GM18502 (cell line): ENCODE measurements at regions not wholly inside any gene's neighbourhood (a gene's known extent, or its start where the extent isn't known, plus 50 kb on each side); places are given as distances from the start of the nearest gene placed in this dataset.

ENCODE experiments used
- ATAC-seq: cut with Tn5 transposase; IDR thresholded peaks from one replicate; pipeline ENCODE4 v1.9.1; 2021; ENCODE audit warnings: mild to moderate bottlenecking; ENCODE audit not compliant: unreplicated experiment, poor library complexity

GRCh38 chr6:40340957-40341356 is 246.2 kb downstream of the LRFN2 start:
- no peak for ATAC-seq

DNA sequence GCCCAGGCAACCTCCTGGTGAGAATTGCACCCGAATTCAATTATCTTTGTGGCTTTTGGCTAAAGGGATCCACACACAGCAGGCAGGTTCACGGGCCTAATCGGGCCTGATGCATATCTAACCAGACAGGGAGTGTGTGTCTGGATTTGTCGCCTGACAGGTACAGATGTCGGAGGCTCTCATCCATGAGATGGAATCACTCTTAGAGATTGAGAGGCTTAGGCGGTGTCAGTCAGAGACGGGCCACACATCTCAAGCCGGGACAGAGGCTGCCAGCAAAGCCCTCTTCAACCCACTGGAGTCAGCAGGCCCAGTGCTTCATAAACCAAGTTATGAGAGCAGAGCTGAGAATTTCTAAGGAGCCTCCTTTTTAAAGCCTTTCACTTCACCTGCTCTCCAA is 247.0 kb downstream of the LRFN2 start:
- no peak for ATAC-seq

DNA sequence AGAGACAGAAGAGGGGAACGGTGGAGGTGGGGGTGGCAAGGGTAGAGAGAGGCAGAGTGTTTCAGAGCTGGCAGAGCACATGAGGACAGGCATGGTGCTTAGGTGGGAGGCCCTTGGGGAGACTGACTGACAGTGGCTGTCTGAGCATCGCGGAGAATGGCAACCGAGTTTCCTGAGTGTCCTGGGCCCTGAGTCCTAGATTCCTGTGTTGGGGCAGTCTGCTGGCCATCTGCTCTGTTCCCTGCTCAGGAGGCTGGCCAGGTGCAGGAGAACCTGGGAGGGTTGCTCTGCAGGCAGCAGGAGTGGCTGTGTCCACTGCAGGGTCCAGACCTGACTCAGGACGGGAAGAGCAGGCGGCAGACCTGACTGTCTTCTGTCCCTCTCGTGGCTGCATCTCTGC is 248.9 kb downstream of the LRFN2 start:
- no peak for ATAC-seq

- no peak for ATAC-seq
Measured at GRCh38 chr6:40336940-40337760, 250.0 kb downstream of the LRFN2 start.

DNA sequence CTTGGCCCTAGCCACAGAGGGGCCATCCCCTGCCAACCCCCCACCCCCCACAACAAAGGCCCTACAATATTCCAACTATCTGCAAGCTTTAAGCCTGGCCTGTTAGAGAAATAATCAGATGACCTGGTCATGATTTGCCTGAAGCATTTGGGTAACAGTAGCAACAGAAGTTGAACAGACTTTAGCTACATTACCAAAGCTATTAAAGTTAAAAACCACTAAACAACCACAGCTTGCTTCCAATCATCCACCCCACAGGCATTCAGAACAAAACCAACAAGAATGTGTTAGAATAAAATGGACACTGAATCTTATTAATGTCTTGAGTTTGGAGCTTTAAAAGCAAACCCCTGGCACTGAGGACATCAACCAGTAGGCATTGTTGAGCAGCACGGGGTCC is 250.9 kb downstream of the LRFN2 start:
- no peak for ATAC-seq

DNA sequence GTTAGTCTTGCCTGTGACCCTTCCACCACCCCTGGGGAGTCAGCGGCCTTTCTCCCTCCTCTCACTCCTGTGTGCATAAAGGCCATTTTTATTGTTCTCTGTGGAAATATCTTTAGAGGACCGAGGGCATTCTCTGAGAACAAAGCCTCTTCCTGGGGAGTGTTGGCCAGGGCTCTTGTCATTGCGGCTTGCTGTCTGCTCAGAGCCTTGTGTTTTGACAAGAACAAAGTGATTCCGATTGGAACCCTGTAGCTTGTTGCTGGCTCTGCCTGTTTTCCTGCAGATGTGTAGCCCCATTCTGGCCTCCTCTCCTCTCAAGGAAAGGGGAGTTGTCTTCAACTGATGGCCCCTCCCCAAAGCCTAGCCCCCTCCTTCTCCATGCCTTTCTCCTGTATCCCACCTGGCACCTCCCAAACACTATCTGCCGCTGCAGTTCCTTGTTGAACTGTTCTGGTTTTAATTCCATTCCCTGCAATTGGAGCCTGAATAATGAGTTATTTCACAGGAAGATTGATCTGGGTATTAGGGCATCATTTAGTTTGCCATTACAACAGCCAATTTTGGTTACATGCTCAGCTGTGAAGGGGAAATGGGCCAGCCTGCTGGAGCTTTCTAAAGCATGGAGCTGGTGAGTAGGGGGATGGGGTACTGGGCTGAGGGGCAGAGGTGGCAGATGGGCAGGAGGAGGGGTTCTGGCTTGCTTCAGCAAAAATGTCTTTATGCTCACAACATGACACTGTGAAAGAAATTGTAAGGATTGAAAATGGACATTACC is 252.5 kb downstream of the LRFN2 start:
- no peak for ATAC-seq

GRCh38 chr6:40331545-40331944 is 255.6 kb downstream of the LRFN2 start:
- no peak for ATAC-seq

DNA sequence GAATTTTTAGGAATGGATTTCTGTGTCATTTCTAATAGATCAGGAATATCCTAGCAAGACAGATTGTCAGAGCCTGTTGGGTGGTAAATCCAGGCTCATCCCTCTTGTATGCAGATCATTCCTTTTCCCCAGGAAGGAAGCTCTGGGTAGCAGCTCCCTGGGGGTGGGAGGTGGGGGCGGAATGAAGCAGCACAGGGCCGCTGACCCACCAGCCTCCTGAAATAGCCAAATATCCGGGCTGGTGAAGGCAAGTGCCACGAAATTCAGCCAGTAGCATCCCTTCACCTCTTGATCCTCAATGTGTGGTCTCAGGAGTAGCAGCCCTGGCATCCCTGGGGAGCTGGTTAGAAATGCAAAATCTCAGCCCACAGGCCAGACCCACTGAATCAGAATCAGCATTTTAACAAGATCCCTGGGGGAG is 256.9 kb downstream of the LRFN2 start:
- no peak for ATAC-seq

- no peak for ATAC-seq
Measured at GRCh38 chr6:40328986-40329545, 258.1 kb downstream of the LRFN2 start.

DNA sequence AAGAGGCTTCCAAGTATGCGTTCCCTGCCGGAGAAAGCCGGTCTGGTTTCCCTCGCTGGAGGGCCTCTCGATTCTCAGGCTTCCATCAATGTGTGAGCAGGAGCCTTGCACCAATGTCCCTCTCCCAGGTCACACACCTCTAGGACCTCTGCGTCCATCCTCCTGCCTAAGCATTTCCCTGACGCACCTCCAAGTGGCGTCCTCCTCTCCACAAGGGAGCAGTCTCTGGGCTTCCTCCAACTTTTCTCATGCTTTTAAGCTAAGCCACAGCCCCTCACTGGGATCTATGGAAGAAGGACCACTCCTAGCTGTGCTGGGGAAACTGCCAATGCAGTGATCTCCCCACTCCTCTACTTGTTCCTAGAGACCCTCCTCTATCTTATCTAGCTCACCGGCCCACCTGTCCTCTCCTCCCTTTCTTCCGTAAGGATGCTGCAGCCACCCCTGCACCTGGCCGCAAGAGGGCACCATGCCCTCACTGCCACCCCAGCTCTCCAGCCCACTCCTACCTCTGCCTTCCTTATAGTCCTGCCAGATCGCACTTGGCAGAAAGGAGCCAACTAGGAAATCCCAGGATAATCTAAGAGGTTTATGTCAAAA is 258.7 kb downstream of the LRFN2 start:
- no peak for ATAC-seq

DNA sequence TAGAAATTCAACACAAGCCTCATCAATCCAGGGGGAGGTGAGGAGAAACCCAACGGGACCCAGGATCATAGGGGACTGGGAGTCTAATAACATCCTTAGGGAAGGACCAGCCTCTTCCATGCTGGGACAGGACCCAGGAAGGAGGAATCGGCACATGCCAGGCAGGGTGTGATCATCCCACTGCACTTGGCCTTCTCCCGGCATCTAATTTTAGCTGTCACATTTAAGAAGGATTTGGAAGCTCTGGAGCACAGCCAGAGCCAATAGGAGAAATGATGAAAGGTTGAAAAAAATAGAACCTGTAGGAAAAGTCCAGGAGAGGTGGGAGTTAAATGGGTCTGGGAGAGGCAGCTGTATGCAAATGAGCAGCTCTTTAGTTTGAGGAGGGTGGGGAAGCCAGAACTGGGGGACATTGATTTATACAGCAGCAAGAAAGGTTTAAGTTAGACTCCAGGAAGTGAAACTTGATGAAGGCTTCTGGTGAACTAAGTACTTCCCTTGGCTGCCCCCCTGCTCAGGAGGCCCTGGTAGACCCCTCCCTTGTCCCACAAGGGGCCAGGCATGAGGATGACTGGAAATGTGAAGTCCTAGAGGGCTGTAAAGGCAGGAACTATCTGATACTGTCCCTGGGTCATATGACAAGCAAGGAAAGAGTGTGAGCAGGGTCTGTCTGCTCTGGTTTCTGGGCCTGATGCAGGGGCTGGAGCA is 260.3 kb downstream of the LRFN2 start:
- no peak for ATAC-seq

- no peak for ATAC-seq
Measured at GRCh38 chr6:40325791-40326190, 261.4 kb downstream of the LRFN2 start.

DNA sequence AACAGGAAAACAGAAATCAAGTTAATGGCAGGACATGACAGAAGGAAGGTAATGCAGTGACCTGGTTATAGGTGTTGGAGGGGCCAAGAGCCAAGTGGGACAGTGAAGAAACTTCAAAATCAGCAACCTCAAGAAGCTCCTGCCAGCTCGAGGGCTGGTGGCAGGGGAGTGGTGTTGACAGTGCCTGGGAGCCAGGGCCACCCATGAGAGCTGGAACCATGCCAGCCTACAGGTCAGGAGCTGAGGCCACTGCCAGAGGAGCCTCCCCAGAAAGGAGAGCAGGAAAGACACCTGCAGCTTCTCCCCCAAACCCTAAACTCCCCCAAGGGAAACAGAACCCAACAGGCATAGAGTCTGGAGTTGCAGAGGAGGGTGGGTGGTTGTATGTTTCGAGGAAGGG is 262.1 kb downstream of the LRFN2 start:
- ATAC-seq = no peak

DNA sequence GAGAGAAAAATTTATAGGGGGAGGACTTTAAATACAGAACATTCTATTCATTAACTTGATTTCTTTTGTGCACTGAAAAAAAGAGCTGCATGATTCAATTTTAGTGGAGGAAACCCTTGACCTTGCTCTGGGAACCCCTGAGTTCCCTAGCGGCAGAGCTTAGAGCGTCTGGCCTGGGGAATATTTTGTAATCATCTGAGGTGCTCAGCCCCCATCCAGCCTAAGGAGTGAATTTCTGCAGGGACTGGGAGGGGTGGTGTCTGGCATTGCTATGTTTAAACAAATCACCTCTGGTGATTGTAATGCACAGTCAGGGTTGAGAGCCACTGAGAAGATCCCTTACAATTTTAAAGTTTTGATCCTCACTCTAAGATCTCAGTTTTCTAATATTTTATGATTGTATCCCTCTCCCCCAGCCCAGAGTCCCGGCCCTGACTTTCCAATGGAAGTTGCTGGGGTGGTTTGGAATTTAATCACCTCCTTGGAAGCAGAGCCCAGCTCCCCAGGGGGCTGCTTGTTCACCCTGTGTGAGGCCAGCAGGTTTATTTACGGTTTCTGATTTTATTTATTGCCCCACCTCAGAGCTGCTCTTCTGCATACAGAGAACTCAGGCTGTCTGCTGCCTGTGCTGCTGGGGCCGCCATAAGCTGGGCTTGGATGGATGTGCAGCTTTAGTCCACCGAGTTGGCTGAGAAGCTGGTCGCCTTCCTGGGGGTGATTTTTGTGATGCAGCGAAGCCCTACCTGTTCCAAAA is 263.1 kb downstream of the LRFN2 start:
- ATAC-seq = no peak

- ATAC-seq = no peak
Measured at GRCh38 chr6:40322336-40322735, 264.8 kb downstream of the LRFN2 start.

GRCh38 chr6:40321616-40322015 is 265.5 kb downstream of the LRFN2 start:
- ATAC-seq = no peak

DNA sequence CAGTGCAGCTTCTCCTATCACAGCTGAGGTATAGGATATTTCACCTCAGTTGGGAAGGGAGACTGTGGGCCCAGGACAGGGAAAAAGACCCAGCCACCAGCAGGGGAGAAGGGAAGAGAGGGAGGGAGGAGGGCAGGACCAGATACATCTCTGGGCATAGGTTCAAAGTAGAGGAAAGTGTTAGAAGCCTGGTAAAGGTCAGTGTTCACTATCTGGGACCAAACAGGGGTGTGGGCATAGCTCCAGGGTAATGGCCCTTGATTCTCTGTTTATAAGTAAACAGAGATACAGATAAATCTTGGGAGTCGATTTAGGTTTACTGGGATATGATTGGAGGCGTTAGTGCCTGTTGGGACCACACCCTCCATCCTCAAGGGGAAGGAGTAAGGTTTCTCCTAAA is 266.2 kb downstream of the LRFN2 start:
- no peak for ATAC-seq

DNA sequence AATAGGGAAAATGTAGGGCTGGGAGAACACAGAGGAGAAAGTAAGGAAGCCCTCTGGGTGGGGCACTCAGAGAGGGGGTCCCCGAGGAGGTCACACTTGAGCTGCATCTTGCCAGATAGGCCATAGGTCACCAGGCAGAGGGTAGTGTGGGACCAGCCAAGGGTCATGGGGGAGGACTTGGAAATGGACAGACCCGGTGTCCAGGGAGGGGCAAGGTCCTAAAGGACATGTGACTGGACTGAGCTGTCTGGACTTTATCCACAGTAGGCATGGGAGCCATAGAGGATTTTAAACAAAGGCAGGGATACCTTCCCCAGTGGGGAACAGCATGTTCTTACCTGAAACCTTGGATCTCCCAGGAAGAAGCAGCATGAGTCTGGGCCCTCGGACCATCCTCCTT is 266.7 kb downstream of the LRFN2 start:
- ATAC-seq = no peak

- ATAC-seq = no peak
Measured at GRCh38 chr6:40319124-40319523, 268.0 kb downstream of the LRFN2 start.

- ATAC-seq = no peak
Measured at GRCh38 chr6:40315060-40315459, 272.1 kb downstream of the LRFN2 start.
